Endodermal cell (in vitro differentiated cells): ENCODE measurements at regions not wholly inside any gene's neighbourhood (a gene's known extent, or its start where the extent isn't known, plus 50 kb on each side); places are given as distances from the start of the nearest gene placed in this dataset.

Experiments
- DNase-seq: peaks from one replicate; pipeline ENCODE4 v3.0.0-alpha.2; 2017
- H3K27ac ChIP-seq: 2 replicates; pipeline ENCODE4 v1.5.1; 2013; ENCODE audit warnings: mild to moderate bottlenecking, low read depth, low read length, moderate library complexity
- H3K27me3 ChIP-seq: 2 replicates; pipeline ENCODE4 v1.6.1; 2013; ENCODE audit warnings: mild to moderate bottlenecking, low read length, moderate library complexity; ENCODE audit not compliant: insufficient read depth, control insufficient read depth, poor library complexity, severe bottlenecking
- H3K36me3 ChIP-seq: 2 replicates; pipeline ENCODE4 v1.7.0; 2013; ENCODE audit warnings: mild to moderate bottlenecking, low read length, moderate library complexity; ENCODE audit not compliant: control insufficient read depth, insufficient read depth
- H3K4me1 ChIP-seq: one replicate; pipeline ENCODE4 v1.7.0; 2013; ENCODE audit warnings: low read length; ENCODE audit not compliant: control insufficient read depth, insufficient read depth
- H3K4me3 ChIP-seq: 2 replicates; pipeline ENCODE4 v1.5.1; 2013; ENCODE audit warnings: mild to moderate bottlenecking, low read length, moderate library complexity
- H3K9ac ChIP-seq: 2 replicates; pipeline ENCODE4 v1.6.1; 2013; ENCODE audit warnings: mild to moderate bottlenecking, low read length, moderate library complexity; ENCODE audit not compliant: poor library complexity, severe bottlenecking; ENCODE audit errors: extremely low read depth
- H3K9me3 ChIP-seq: 2 replicates; pipeline ENCODE4 v1.6.1; 2013; ENCODE audit warnings: mild to moderate bottlenecking, low read length, moderate library complexity; ENCODE audit not compliant: control insufficient read depth
- H3K27ac Mint-ChIP-seq: 2 replicates; pipeline ENCODE4 v1.8.0; 2020; ENCODE audit warnings: mixed read lengths
- H3K27me3 Mint-ChIP-seq: 2 replicates; pipeline ENCODE4 v1.8.0; 2021; ENCODE audit warnings: mild to moderate bottlenecking, mixed read lengths; ENCODE audit not compliant: insufficient read depth
- H3K36me3 Mint-ChIP-seq: 2 replicates; pipeline ENCODE4 v1.8.0; 2020; ENCODE audit warnings: low read depth, mixed read lengths
- H3K4me1 Mint-ChIP-seq: 2 replicates; pipeline ENCODE4 v1.8.0; 2020; ENCODE audit warnings: mixed read lengths
- H3K4me3 Mint-ChIP-seq: 2 replicates; pipeline ENCODE4 v1.8.0; 2020; ENCODE audit warnings: mild to moderate bottlenecking, moderate library complexity, mixed read lengths
- H3K9me3 Mint-ChIP-seq: 2 replicates; pipeline ENCODE4 v1.8.0; 2020; ENCODE audit warnings: mild to moderate bottlenecking, mixed read lengths
- CTCF ChIP-seq: fragments of 200-600 bp; sonication (generic); conservative IDR thresholded peaks from 2 replicates; pipeline ENCODE4 v1.5.0; 2021; ENCODE audit warnings: antibody characterized with exemption, mild to moderate bottlenecking
- WGBS, 2 experiments: methylation state at CpG; one replicate each; pipeline versions ENCODE4 v1.1.5 to v1.1.7; 2013; ENCODE audit warnings: missing lambda C conversion rate in 2 of 2, mixed read lengths in 1 of 2; ENCODE audit not compliant: insufficient coverage in 1 of 2, insufficient read length in 1 of 2; 5-methylcytosine and 5-hydroxymethylcytosine counted together

- Mint-ChIP-seq H3K9me3 (peaks cover 10% of the 10 kb centered on the region), H3K36me3 (peaks cover 5% of the 10 kb centered on the region), H3K27ac (no peak overlapping the region), H3K4me3 (no peak overlapping the region), H3K27me3 (no peaks in the 10 kb centered on the region), H3K4me1 (no peaks in the 10 kb centered on the region)
- Histone ChIP-seq H3K27me3 (no peaks in the 10 kb centered on the region), H3K9ac (no peak overlapping the region), H3K9me3 (peaks cover 7% of the 10 kb centered on the region), H3K36me3 (no peaks in the 10 kb centered on the region), H3K4me3 (no peak overlapping the region), H3K27ac (no peak overlapping the region), H3K4me1 (no peaks in the 10 kb centered on the region)
- no peak for TF ChIP-seq CTCF
- 100% methylated on average over 1 of the region's 2 CpGs; no CpG with 5 or more reads in 1 of the 2 experiments for WGBS, 2 experiments
- DNase-seq: no peak
These were observed 402.2 kb upstream of the TCF4 start for GRCh38 chr18:55990186-55990585.

GRCh38 chr18:55988537-55988936 lies 400.5 kb upstream of the TCF4 start:
- no peak for DNase-seq
- Mint-ChIP-seq H3K27ac (no peak overlapping the region), H3K4me3 (no peak overlapping the region), H3K9me3 (peaks cover 21% of the 10 kb centered on the region), H3K4me1 (no peaks in the 10 kb centered on the region), H3K27me3 (no peaks in the 10 kb centered on the region), H3K36me3 (peaks cover 11% of the 10 kb centered on the region)
- TF ChIP-seq CTCF: no peak
- Histone ChIP-seq H3K27me3 (no peaks in the 10 kb centered on the region), H3K4me1 (no peaks in the 10 kb centered on the region), H3K9me3 (peaks cover 15% of the 10 kb centered on the region), H3K9ac (no peak overlapping the region), H3K36me3 (no peaks in the 10 kb centered on the region), H3K27ac (no peak overlapping the region), H3K4me3 (no peak overlapping the region)
- 88 to 99% methylated on average over 2 of the region's 2 CpGs for WGBS, 2 experiments

GRCh38 chr18:55983433-55983832 lies 395.4 kb upstream of the TCF4 start:
- Histone ChIP-seq H3K4me3 (no peak overlapping the region), H3K27me3 (no peaks in the 10 kb centered on the region), H3K27ac (peak overlapping the region; percentile 62), H3K36me3 (no peaks in the 10 kb centered on the region), H3K9me3 (peaks cover 15% of the 10 kb centered on the region), H3K4me1 (no peaks in the 10 kb centered on the region), H3K9ac (no peak overlapping the region)
- DNase-seq: no peak
- peaks cover 21% of the 10 kb centered on the region for H3K9me3 Mint-ChIP-seq
- no peaks in the 10 kb centered on the region for H3K27me3 Mint-ChIP-seq
- H3K27ac Mint-ChIP-seq: no peak overlapping the region
- no peak overlapping the region for H3K4me3 Mint-ChIP-seq
- no peaks in the 10 kb centered on the region for H3K4me1 Mint-ChIP-seq
- peaks cover 11% of the 10 kb centered on the region for H3K36me3 Mint-ChIP-seq
- no peak for TF ChIP-seq CTCF
- WGBS, 2 experiments: 100% methylated on average over 1 of the region's 1 CpG; no CpG with 5 or more reads in 1 of the 2 experiments
